WTC11 (cell line): ENCODE measurements at regions not wholly inside any gene's neighbourhood (a gene's known extent, or its start where the extent isn't known, plus 50 kb on each side); places are given as distances from the start of the nearest gene placed in this dataset.
A peak's percentile ranks its signal among the peaks of the same experiment; 100 is the strongest.
"Not testable (repeated sequence)": the region's sequence is repeated elsewhere in the genome, so short reads cannot be mapped to it uniquely, and the experiment has no call there.

Experiments used
- ATAC-seq: fragments of 200-7000 bp; cut with Tn5 transposase; 2 replicates; pipeline ENCODE4 v1.10.0; 2021; ENCODE audit warnings: mild to moderate bottlenecking, moderate library complexity
- CTCF ChIA-PET: fragments of 300-600 bp; sonication (Branson Sonifier 250); formaldehyde crosslinking; loops from one replicate; lab custom pipeline; 2021; ENCODE audit warnings: antibody characterized with exemption; lab: Charles Lee
- POLR2A ChIA-PET: fragments of 350-600 bp; sonication (Branson Sonifier 250); formaldehyde crosslinking; loops from one replicate; lab custom pipeline; 2021; ENCODE audit warnings: antibody characterized with exemption; lab: Charles Lee
- DNase-seq: peaks from one replicate; pipeline ENCODE4 v3.0.0; 2021; ENCODE audit warnings: low spot score
- H3K27ac Mint-ChIP-seq: 2 replicates; pipeline ENCODE4 v1.8.0; 2021; ENCODE audit warnings: mixed read lengths
- H3K27me3 Mint-ChIP-seq: 2 replicates; pipeline ENCODE4 v1.8.0; 2021; ENCODE audit warnings: low read depth, mild to moderate bottlenecking, moderate library complexity, mixed read lengths
- H3K36me3 Mint-ChIP-seq: 2 replicates; pipeline ENCODE4 v1.8.0; 2021; ENCODE audit warnings: mixed read lengths
- H3K4me1 Mint-ChIP-seq: 2 replicates; pipeline ENCODE4 v1.8.0; 2022; ENCODE audit warnings: mixed read lengths
- H3K4me3 Mint-ChIP-seq: 2 replicates; pipeline ENCODE4 v1.8.0; 2021; ENCODE audit warnings: mild to moderate bottlenecking, moderate library complexity, mixed read lengths
- H3K9me3 Mint-ChIP-seq: 2 replicates; pipeline ENCODE4 v1.8.0; 2021; ENCODE audit warnings: mixed read lengths
- ZNF423 ChIP-seq: fragments of 250-450 bp; sonication (Bioruptor Pico); IDR thresholded peaks from 2 replicates; pipeline ENCODE4 v2.1.2; 2022; ENCODE audit warnings: mild to moderate bottlenecking, moderate library complexity

- H3K27ac Mint-ChIP-seq, H3K4me3 Mint-ChIP-seq, H3K9me3 Mint-ChIP-seq, H3K36me3 Mint-ChIP-seq, ATAC-seq, H3K4me1 Mint-ChIP-seq, H3K27me3 Mint-ChIP-seq, DNase-seq, POLR2A ChIA-PET, CTCF ChIA-PET: not testable (repeated sequence)
Measured at GRCh38 chr2:87461671-87462070, 286.2 kb upstream of the PLGLB2 start.

GRCh38 chr2:87464219-87464618, 283.7 kb upstream of the PLGLB2 start:
- POLR2A ChIA-PET, H3K27ac Mint-ChIP-seq, H3K27me3 Mint-ChIP-seq, H3K9me3 Mint-ChIP-seq, H3K36me3 Mint-ChIP-seq, H3K4me3 Mint-ChIP-seq, DNase-seq, CTCF ChIA-PET, ATAC-seq: not testable (repeated sequence)
- peaks cover 11% of the 10 kb centered on the region for H3K4me1 Mint-ChIP-seq

GRCh38 chr2:87465730-87466129, 282.2 kb upstream of the PLGLB2 start:
- POLR2A ChIA-PET, H3K27me3 Mint-ChIP-seq, DNase-seq, CTCF ChIA-PET, H3K9me3 Mint-ChIP-seq, H3K4me3 Mint-ChIP-seq, H3K36me3 Mint-ChIP-seq, H3K27ac Mint-ChIP-seq, ATAC-seq: not testable (repeated sequence)
- peaks cover 14% of the 10 kb centered on the region for H3K4me1 Mint-ChIP-seq

- ATAC-seq (peak; percentile 81), DNase-seq (peak; percentile 29)
- H3K27me3 Mint-ChIP-seq, H3K4me3 Mint-ChIP-seq, H3K27ac Mint-ChIP-seq, H3K36me3 Mint-ChIP-seq, POLR2A ChIA-PET, CTCF ChIA-PET, H3K9me3 Mint-ChIP-seq: not testable (repeated sequence)
- peaks cover 14% of the 10 kb centered on the region for H3K4me1 Mint-ChIP-seq
Measured at GRCh38 chr2:87466591-87467120, 281.2 kb upstream of the PLGLB2 start.

- DNase-seq (peak; percentile 14), ATAC-seq (peak; percentile 51)
- H3K9me3 Mint-ChIP-seq, POLR2A ChIA-PET, CTCF ChIA-PET, H3K27me3 Mint-ChIP-seq, H3K4me3 Mint-ChIP-seq, H3K27ac Mint-ChIP-seq, H3K36me3 Mint-ChIP-seq: not testable (repeated sequence)
- H3K4me1 Mint-ChIP-seq = peaks cover 14% of the 10 kb centered on the region
- TF ChIP-seq ZNF423 (CRISPR knock-in tag) = peak; percentile 33; the same call in 1 of the 2 replicates
Measured at GRCh38 chr2:87468429-87468981, 279.4 kb upstream of the PLGLB2 start.

- Mint-ChIP-seq H3K27ac (peak overlapping the region; percentile 89; the same call in 1 of the 2 replicates), H3K4me1 (peaks cover 14% of the 10 kb centered on the region)
- H3K27me3 Mint-ChIP-seq, H3K36me3 Mint-ChIP-seq, H3K9me3 Mint-ChIP-seq, CTCF ChIA-PET, H3K4me3 Mint-ChIP-seq, DNase-seq, POLR2A ChIA-PET: not testable (repeated sequence)
- ATAC-seq = peak; percentile 13; the same call in 1 of the 2 replicates
Measured at GRCh38 chr2:87469180-87470151, 278.4 kb upstream of the PLGLB2 start.

- CTCF ChIA-PET, POLR2A ChIA-PET, H3K27ac Mint-ChIP-seq, DNase-seq, H3K4me3 Mint-ChIP-seq, H3K9me3 Mint-ChIP-seq, H3K36me3 Mint-ChIP-seq, ATAC-seq, H3K27me3 Mint-ChIP-seq: not testable (repeated sequence)
- H3K4me1 Mint-ChIP-seq = peaks cover 14% of the 10 kb centered on the region
Measured at GRCh38 chr2:87470381-87471380, 277.2 kb upstream of the PLGLB2 start.

- not testable (repeated sequence) for H3K4me3 Mint-ChIP-seq
Measured at GRCh38 chr2:87471478-87471877, 276.4 kb upstream of the PLGLB2 start.

GRCh38 chr2:87476223-87476872, 271.5 kb upstream of the PLGLB2 start:
- H3K9me3 Mint-ChIP-seq, H3K36me3 Mint-ChIP-seq, H3K27ac Mint-ChIP-seq, CTCF ChIA-PET, H3K27me3 Mint-ChIP-seq, DNase-seq, H3K4me1 Mint-ChIP-seq, POLR2A ChIA-PET, ATAC-seq, H3K4me3 Mint-ChIP-seq: not testable (repeated sequence)

More at GRCh38 chr2:87471478-87471877, 276.4 kb upstream of the PLGLB2 start:
- CTCF ChIA-PET, POLR2A ChIA-PET, H3K27me3 Mint-ChIP-seq, DNase-seq, H3K36me3 Mint-ChIP-seq, H3K27ac Mint-ChIP-seq, H3K9me3 Mint-ChIP-seq, ATAC-seq: not testable (repeated sequence)
- peaks cover 16% of the 10 kb centered on the region for H3K4me1 Mint-ChIP-seq

- CTCF ChIA-PET, H3K27me3 Mint-ChIP-seq, H3K9me3 Mint-ChIP-seq, H3K4me3 Mint-ChIP-seq, ATAC-seq, H3K27ac Mint-ChIP-seq, H3K4me1 Mint-ChIP-seq, H3K36me3 Mint-ChIP-seq, POLR2A ChIA-PET, DNase-seq: not testable (repeated sequence)
Measured at GRCh38 chr2:87476936-87477335, 271.0 kb upstream of the PLGLB2 start.
